ENCODE measurements at regions not wholly inside any gene's neighbourhood (a gene's known extent, or its start where the extent isn't known, plus 50 kb on each side); places are given as distances from the start of the nearest gene placed in this dataset.

DNA sequence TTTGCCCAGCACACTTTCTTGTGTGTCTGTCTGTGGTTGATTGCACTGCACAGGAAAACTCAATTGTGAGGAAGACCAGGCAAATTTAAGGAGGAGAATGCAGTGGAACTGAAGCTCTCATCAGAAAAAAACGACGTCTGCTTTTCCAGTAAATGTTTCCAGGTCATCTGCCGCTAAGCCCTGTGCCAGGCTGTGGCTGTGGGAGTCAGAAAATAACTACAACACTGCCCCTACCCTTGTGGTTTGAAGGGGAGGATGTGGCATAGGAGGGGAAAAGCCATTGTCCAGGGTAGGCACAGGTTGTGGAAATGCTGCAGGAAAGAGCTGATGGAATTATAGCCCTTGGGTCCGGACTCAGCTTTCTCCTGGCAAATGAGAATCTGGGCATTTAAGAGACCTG, 259.7 kb upstream of the TMEM132C start:
- no peak overlapping the region for H2AFZ ChIP-seq (ENCODE audit: low read depth, low read length)
- CTCF ChIA-PET = no interaction called here
- dilution Hi-C loops (cut with MboI; ENCODE audit: extremely low pct_ligation_motif_present, low sequenced_read_pairs) (no loop called here), intact Hi-C loops (cut with micrococcal nuclease) (no loop called here)
- H3K4me1 ChIP-seq (ENCODE audit: control insufficient read depth, extremely low read depth, insufficient read depth, low read length) = no peaks in the 10 kb centered on the region
- no peak overlapping the region for H3K4me2 ChIP-seq (ENCODE audit: insufficient read depth, low read length)
- H3K9me1 ChIP-seq (replicated peaks; ENCODE audit: control insufficient read depth, extremely low read depth, insufficient read depth, low read length) = no peaks in the 10 kb centered on the region
- FAIRE-seq (no peak), DNase-seq (ENCODE audit: low read depth, low spot score) (no peak)
- H3K9ac ChIP-seq (replicated peaks; ENCODE audit: extremely low read depth, insufficient read depth, low read length) = no peak overlapping the region
- H3K27me3 ChIP-seq (ENCODE audit: control insufficient read depth in 2 of 2, insufficient read depth in 2 of 2, low read length in 2 of 2) = no peaks in the 10 kb centered on the region
- no peaks in the 10 kb centered on the region for H3K9me3 ChIP-seq (replicated peaks; ENCODE audit: control insufficient read depth, insufficient read depth, low read length)
- H3K79me2 ChIP-seq (ENCODE audit: control insufficient read depth, insufficient read depth, low read length) = no peaks in the 10 kb centered on the region
- H3K36me3 ChIP-seq (ENCODE audit: control insufficient read depth in 2 of 2, extremely low read depth in 1 of 2, insufficient read depth in 2 of 2, low read length in 2 of 2) = no peaks in the 10 kb centered on the region
- no peaks in the 10 kb centered on the region for H4K20me1 ChIP-seq (replicated peaks; ENCODE audit: control insufficient read depth, extremely low read depth, insufficient read depth, low read length)
- no peak overlapping the region for H3K4me3 ChIP-seq (replicated peaks in 1 of 3; ENCODE audit: insufficient read depth in 1 of 3, low read depth in 1 of 3, low read length in 3 of 3)
- H3K27ac ChIP-seq (ENCODE audit: insufficient read depth, low read depth, low read length) = no peak overlapping the region
- TF ChIP-seq JUN (IDR thresholded peaks at IDR 0.05; ENCODE audit: borderline replicate concordance, insufficient read depth, insufficient read length, low read depth) (no peak), FOS (IDR thresholded peaks at IDR 0.05; ENCODE audit: borderline replicate concordance, insufficient read depth, low read length) (no peak), GATA2 (IDR thresholded peaks at IDR 0.05; ENCODE audit: insufficient read depth, insufficient read length, low read depth, low read length) (no peak), POLR2AphosphoS5 (IDR thresholded peaks at IDR 0.05; ENCODE audit: insufficient read depth, low read depth, low read length) (no peak), CTCF (IDR thresholded peaks at IDR 0.05; ENCODE audit: extremely low read depth in 1 of 2, insufficient read depth in 1 of 2, low read depth in 1 of 2, low read length in 2 of 2) (no peak), EZH2 (IDR thresholded peaks at IDR 0.05; ENCODE audit: borderline replicate concordance, low read depth, low read length, severe bottlenecking) (no peak), MYC (IDR thresholded peaks at IDR 0.05; ENCODE audit: low read depth, low read length) (no peak), POLR2A (IDR thresholded peaks at IDR 0.05; ENCODE audit: low read depth, low read length) (no peak)
- TF ChIP-seq, protein P1, sequence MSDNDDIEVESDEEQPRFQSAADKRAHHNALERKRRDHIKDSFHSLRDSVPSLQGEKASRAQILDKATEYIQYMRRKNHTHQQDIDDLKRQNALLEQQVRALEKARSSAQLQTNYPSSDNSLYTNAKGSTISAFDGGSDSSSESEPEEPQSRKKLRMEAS (IDR thresholded peaks at IDR 0.05; ENCODE audit: insufficient read depth, insufficient read length) = no peak
- POLR2A ChIA-PET = no interaction called here
- no TSS peak for BruUV-seq (replicated peaks)

All from endothelial cell of umbilical vein (primary cell).